ENCODE measurements at regions not wholly inside any gene's neighbourhood (a gene's known extent, or its start where the extent isn't known, plus 50 kb on each side); places are given as distances from the start of the nearest gene placed in this dataset.

GRCh38 chr10:114885443-114885842, 52.6 kb upstream of the TRUB1 start (continued):
- TF ChIP-seq, protein P1, sequence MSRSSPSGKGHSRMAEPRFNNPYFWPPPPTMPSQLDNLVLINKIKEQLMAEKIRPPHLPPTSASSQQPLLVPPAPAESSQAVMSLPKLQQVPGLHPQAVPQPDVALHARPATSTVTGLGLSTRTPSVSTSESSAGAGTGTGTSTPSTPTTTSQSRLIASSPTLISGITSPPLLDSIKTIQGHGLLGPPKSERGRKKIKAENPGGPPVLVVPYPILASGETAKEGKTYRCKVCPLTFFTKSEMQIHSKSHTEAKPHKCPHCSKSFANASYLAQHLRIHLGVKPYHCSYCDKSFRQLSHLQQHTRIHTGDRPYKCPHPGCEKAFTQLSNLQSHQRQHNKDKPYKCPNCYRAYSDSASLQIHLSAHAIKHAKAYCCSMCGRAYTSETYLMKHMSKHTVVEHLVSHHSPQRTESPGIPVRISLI (tag by site-specific recombination; IDR thresholded peaks at IDR 0.05), result no peak
- TF ChIP-seq, protein P2, sequence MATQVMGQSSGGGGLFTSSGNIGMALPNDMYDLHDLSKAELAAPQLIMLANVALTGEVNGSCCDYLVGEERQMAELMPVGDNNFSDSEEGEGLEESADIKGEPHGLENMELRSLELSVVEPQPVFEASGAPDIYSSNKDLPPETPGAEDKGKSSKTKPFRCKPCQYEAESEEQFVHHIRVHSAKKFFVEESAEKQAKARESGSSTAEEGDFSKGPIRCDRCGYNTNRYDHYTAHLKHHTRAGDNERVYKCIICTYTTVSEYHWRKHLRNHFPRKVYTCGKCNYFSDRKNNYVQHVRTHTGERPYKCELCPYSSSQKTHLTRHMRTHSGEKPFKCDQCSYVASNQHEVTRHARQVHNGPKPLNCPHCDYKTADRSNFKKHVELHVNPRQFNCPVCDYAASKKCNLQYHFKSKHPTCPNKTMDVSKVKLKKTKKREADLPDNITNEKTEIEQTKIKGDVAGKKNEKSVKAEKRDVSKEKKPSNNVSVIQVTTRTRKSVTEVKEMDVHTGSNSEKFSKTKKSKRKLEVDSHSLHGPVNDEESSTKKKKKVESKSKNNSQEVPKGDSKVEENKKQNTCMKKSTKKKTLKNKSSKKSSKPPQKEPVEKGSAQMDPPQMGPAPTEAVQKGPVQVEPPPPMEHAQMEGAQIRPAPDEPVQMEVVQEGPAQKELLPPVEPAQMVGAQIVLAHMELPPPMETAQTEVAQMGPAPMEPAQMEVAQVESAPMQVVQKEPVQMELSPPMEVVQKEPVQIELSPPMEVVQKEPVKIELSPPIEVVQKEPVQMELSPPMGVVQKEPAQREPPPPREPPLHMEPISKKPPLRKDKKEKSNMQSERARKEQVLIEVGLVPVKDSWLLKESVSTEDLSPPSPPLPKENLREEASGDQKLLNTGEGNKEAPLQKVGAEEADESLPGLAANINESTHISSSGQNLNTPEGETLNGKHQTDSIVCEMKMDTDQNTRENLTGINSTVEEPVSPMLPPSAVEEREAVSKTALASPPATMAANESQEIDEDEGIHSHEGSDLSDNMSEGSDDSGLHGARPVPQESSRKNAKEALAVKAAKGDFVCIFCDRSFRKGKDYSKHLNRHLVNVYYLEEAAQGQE (tag by site-specific recombination; IDR thresholded peaks at IDR 0.05), result no peak
- TF ChIP-seq ZNF341 (tag by site-specific recombination; IDR thresholded peaks at IDR 0.05; ENCODE audit: low read depth), result no peak

All from HEK293 (cell line).